B cell (primary cell): ENCODE measurements at regions not wholly inside any gene's neighbourhood (a gene's known extent, or its start where the extent isn't known, plus 50 kb on each side); places are given as distances from the start of the nearest gene placed in this dataset.

ENCODE experiments used
- ATAC-seq: fragments of 200-7000 bp; cut with Tn5 transposase; one replicate; pipeline ENCODE4 v1.10.0; 2021; ENCODE audit warnings: low read depth, mild to moderate bottlenecking, moderate number of reproducible peaks, moderate library complexity
- CTCF ChIA-PET: fragments of 350-600 bp; sonication (Branson Sonifier 250); formaldehyde crosslinking; loops from one replicate; lab custom pipeline; 2021; ENCODE audit warnings: antibody characterized with exemption, inconsistent platforms; lab: Charles Lee
- POLR2A ChIA-PET: fragments of 350-600 bp; sonication (Branson Sonifier 250); formaldehyde crosslinking; loops from one replicate; lab custom pipeline; 2021; ENCODE audit warnings: antibody characterized with exemption; lab: Charles Lee
- DNase-seq: peaks from one replicate; pipeline ENCODE4 v3.0.0; 2013
- H2AFZ ChIP-seq: 2 replicates; pipeline ENCODE4 v1.6.1; 2012; ENCODE audit warnings: mild to moderate bottlenecking, low read depth, low read length; ENCODE audit not compliant: insufficient read depth, poor library complexity, severe bottlenecking
- H3K27ac ChIP-seq, 2 donors: 1 replicate in 1 of 2; 2 replicates in 1 of 2; pipeline ENCODE4 v1.5.1; 2012 to 2013; ENCODE audit warnings: low read length in 2 of 2, mild to moderate bottlenecking in 2 of 2, moderate library complexity in 1 of 2
- H3K27me3 ChIP-seq, 4 experiments: fragments of 200-600 bp in 1 of 4; sonication (generic) in 1 of 4; replicated peaks in 1 of 4; 1 replicate in 2 of 4; 2 replicates in 2 of 4; pipeline versions ENCODE4 v1.6.1 to v1.7.0; 2013 to 2016; ENCODE audit warnings: low read length in 3 of 4, mild to moderate bottlenecking in 2 of 4, mixed read lengths in 1 of 4, moderate library complexity in 1 of 4; ENCODE audit not compliant: insufficient read depth in 4 of 4, control insufficient read depth in 3 of 4; ENCODE audit errors: control extremely low read depth in 1 of 4
- H3K36me3 ChIP-seq, 2 experiments: replicated peaks in 1 of 2; 1 replicate in 1 of 2; 2 replicates in 1 of 2; pipeline versions ENCODE4 v1.6.1 to v1.7.1; 2013; ENCODE audit warnings: low read length in 1 of 2; ENCODE audit not compliant: insufficient read depth in 2 of 2, control insufficient read depth in 1 of 2; ENCODE audit errors: control extremely low read depth in 1 of 2, extremely low read depth in 1 of 2
- H3K4me1 ChIP-seq, 2 donors: fragments of 200-600 bp in 1 of 2; sonication (generic) in 1 of 2; 1 replicate in 1 of 2; 2 replicates in 1 of 2; pipeline versions ENCODE4 v1.5.1 to v1.6.1; 2013 to 2017; ENCODE audit warnings: low read length in 2 of 2; ENCODE audit not compliant: control insufficient read depth in 2 of 2, insufficient read depth in 2 of 2
- H3K4me2 ChIP-seq: replicated peaks from 2 replicates; pipeline ENCODE3; 2012; ENCODE audit warnings: mild to moderate bottlenecking, low read depth, low read length; ENCODE audit not compliant: poor library complexity, severe bottlenecking
- H3K4me3 ChIP-seq, 5 experiments: fragments of 200-600 bp in 1 of 5; sonication (generic) in 1 of 5; 1 replicate in 3 of 5; 2 replicates in 2 of 5; pipeline versions ENCODE4 v1.5.1 to v1.7.0; 2011 to 2016; ENCODE audit warnings: low read length in 4 of 5, mild to moderate bottlenecking in 4 of 5, low read depth in 2 of 5, control low read depth in 1 of 5, moderate library complexity in 1 of 5; ENCODE audit not compliant: insufficient read depth in 1 of 5; ENCODE audit errors: control extremely low read depth in 1 of 5, extremely low read depth in 1 of 5
- H3K79me2 ChIP-seq: fragments of 200-600 bp; sonication (generic); one replicate; pipeline ENCODE4 v1.6.0; 2016; ENCODE audit warnings: low read length; ENCODE audit not compliant: control insufficient read depth, insufficient read depth
- H3K9ac ChIP-seq: fragments of 200-600 bp; sonication (generic); 2 replicates; pipeline ENCODE4 v1.6.1; 2017; ENCODE audit warnings: mild to moderate bottlenecking, low read length, moderate library complexity
- H3K9me3 ChIP-seq, 3 donors: one replicate each; pipeline versions ENCODE4 v1.6.1 to v1.7.1; 2013; ENCODE audit warnings: low read length in 2 of 3; ENCODE audit not compliant: control insufficient read depth in 2 of 3, insufficient read depth in 1 of 3; ENCODE audit errors: control extremely low read depth in 1 of 3
- H4K20me1 ChIP-seq: 2 replicates; pipeline ENCODE4 v1.6.0; 2012; ENCODE audit warnings: mild to moderate bottlenecking, low read length; ENCODE audit not compliant: insufficient read depth, control insufficient read depth, poor library complexity, severe bottlenecking
- H3K27ac Mint-ChIP-seq: one replicate; pipeline ENCODE4 v1.8.0; 2021; ENCODE audit warnings: mixed read lengths
- H3K27me3 Mint-ChIP-seq: one replicate; pipeline ENCODE4 v1.8.0; 2021; ENCODE audit warnings: mixed read lengths
- H3K4me1 Mint-ChIP-seq: one replicate; pipeline ENCODE4 v1.8.0; 2021; ENCODE audit warnings: mixed read lengths
- H3K4me3 Mint-ChIP-seq: one replicate; pipeline ENCODE4 v1.8.0; 2021; ENCODE audit warnings: mixed read lengths
- H3K9me3 Mint-ChIP-seq: one replicate; pipeline ENCODE4 v1.8.0; 2022; ENCODE audit warnings: mixed read lengths; ENCODE audit not compliant: insufficient read depth
- EZH2 ChIP-seq: IDR thresholded peaks from 2 replicates; pipeline ENCODE4 v1.6.1; 2012; ENCODE audit warnings: borderline replicate concordance, low read depth, mild to moderate bottlenecking, moderate library complexity, low read length; ENCODE audit not compliant: insufficient read depth, poor library complexity, severe bottlenecking
- WGBS: methylation state at CpG from one replicate; pipeline ENCODE4 v1.1.5; 2013; ENCODE audit warnings: missing lambda C conversion rate; ENCODE audit not compliant: insufficient coverage; 5-methylcytosine and 5-hydroxymethylcytosine counted together
- intact Hi-C: fragments of 100-400 bp; cut with micrococcal nuclease; formaldehyde crosslinking; loops from one replicate; pipeline ENCODE4 v1.10.0; 2022
- TF ChIP-seq, protein P1 (sequence below): fragments of 200-600 bp; IDR thresholded peaks from one replicate; pipeline ENCODE4 v1.8.0; 2022; ENCODE audit warnings: antibody characterized with exemption, mild to moderate bottlenecking

DNA sequence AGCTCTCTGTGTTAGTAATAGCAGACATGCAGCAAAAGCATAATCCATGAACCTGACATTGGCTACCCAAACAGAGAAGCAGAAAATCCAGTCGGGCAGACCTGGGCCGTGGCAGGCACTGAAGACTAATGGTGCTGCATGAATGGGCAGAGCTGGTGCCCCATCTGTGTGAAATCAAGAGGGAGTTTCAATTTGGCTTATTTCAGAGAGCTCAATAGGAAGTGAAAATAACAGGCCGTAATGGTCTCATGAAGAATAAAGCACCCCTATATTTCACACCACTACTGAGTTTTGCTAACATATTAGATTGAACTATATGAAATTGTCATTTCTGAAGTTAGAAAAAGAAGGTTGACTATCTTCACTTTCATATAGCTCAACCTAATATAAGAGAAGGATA is 149.7 kb downstream of the ENC1 start:
- H3K27ac Mint-ChIP-seq, result no peak overlapping the region
- peak overlapping the region; percentile 44 for H3K4me3 Mint-ChIP-seq
- ATAC-seq, result peak; percentile 97
- Histone ChIP-seq H3K79me2 (no peaks in the 10 kb centered on the region), H3K27ac (peak overlapping the region in 1 of 2 donors; percentile 29), H2AFZ (peak overlapping the region; percentile 50), H3K4me2 (peak overlapping the region; percentile 55), H3K4me3 (peak overlapping the region in 1 of 5 experiments; percentile 3), H3K36me3 (no peaks in the 10 kb centered on the region), H3K4me1 (peaks cover 16 to 18% of the 10 kb centered on the region in 2 donors), H3K9me3 (no peaks in the 10 kb centered on the region), H3K27me3 (peaks cover 0 to 10% (median 3%) of the 10 kb centered on the region in 4 experiments), H3K9ac (no peak overlapping the region), H4K20me1 (no peaks in the 10 kb centered on the region)
- CTCF ChIA-PET, result interaction anchor here (1.3 to 1.5 kb wide), 2 partner anchors 149 to 152 kb away, joined by 4 to 5 read pairs; partner anchors contain the start of gene ENC1
- no peaks in the 10 kb centered on the region for H3K9me3 Mint-ChIP-seq
- POLR2A ChIA-PET, result interaction anchor here (0.6 kb wide), 1 partner anchor 193 kb away, joined by 8 read pairs; no protein-coding TSS in a partner anchor
- H3K27me3 Mint-ChIP-seq, result peaks cover 16% of the 10 kb centered on the region
- peak; percentile 76 for DNase-seq
- no peak for TF ChIP-seq EZH2
- TF ChIP-seq, protein P1, sequence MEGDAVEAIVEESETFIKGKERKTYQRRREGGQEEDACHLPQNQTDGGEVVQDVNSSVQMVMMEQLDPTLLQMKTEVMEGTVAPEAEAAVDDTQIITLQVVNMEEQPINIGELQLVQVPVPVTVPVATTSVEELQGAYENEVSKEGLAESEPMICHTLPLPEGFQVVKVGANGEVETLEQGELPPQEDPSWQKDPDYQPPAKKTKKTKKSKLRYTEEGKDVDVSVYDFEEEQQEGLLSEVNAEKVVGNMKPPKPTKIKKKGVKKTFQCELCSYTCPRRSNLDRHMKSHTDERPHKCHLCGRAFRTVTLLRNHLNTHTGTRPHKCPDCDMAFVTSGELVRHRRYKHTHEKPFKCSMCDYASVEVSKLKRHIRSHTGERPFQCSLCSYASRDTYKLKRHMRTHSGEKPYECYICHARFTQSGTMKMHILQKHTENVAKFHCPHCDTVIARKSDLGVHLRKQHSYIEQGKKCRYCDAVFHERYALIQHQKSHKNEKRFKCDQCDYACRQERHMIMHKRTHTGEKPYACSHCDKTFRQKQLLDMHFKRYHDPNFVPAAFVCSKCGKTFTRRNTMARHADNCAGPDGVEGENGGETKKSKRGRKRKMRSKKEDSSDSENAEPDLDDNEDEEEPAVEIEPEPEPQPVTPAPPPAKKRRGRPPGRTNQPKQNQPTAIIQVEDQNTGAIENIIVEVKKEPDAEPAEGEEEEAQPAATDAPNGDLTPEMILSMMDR, result no peak
- WGBS, result 13% methylated on average over 2 of the region's 3 CpGs
- intact Hi-C loops, result loop anchor here (1.0 kb wide), 1 partner anchor 149 kb away; the partner anchor contains the start of gene ENC1
- peaks cover 16% of the 10 kb centered on the region for H3K4me1 Mint-ChIP-seq

- Histone ChIP-seq H3K9ac (no peak overlapping the region), H3K9me3 (no peaks in the 10 kb centered on the region), H3K36me3 (no peaks in the 10 kb centered on the region), H3K4me2 (no peak overlapping the region), H2AFZ (no peak overlapping the region), H3K27me3 (no peaks in the 10 kb centered on the region), H3K4me3 (no peak overlapping the region), H3K4me1 (no peaks in the 10 kb centered on the region), H3K79me2 (no peaks in the 10 kb centered on the region), H3K27ac (no peak overlapping the region), H4K20me1 (no peaks in the 10 kb centered on the region)
- ATAC-seq, result no peak
- no peak overlapping the region for H3K4me3 Mint-ChIP-seq
- H3K9me3 Mint-ChIP-seq, result no peaks in the 10 kb centered on the region
- no peak for DNase-seq
- CTCF ChIA-PET, result no interaction called here
- intact Hi-C loops, result no loop called here
- no peak overlapping the region for H3K27ac Mint-ChIP-seq
- WGBS, result 94% methylated on average over 2 of the region's 3 CpGs
- peaks cover 6% of the 10 kb centered on the region for H3K27me3 Mint-ChIP-seq
- H3K4me1 Mint-ChIP-seq, result peaks cover 2% of the 10 kb centered on the region
- TF ChIP-seq, protein P1, result no peak
- TF ChIP-seq EZH2, result no peak
- POLR2A ChIA-PET, result no interaction called here
Observed at GRCh38 chr5:74482990-74483389, 157.5 kb downstream of the ENC1 start.
